Upper lobe of left lung (tissue), 4 donors: ENCODE measurements at regions not wholly inside any gene's neighbourhood (a gene's known extent, or its start where the extent isn't known, plus 50 kb on each side); places are given as distances from the start of the nearest gene placed in this dataset.

Experiments used
- CTCF ChIP-seq, 6 experiments: fragments of 450-650 bp in 4 of 6; fragments of 200-600 bp in 2 of 6; sonication (generic) in 2 of 6; IDR thresholded peaks; one replicate each; pipeline ENCODE4 v1.5.1; 2016 to 2019; ENCODE audit warnings: antibody characterized with exemption in 6 of 6
- POLR2AphosphoS5 ChIP-seq, 2 donors: sonication (generic); formaldehyde crosslinking; IDR thresholded peaks; one replicate each; pipeline ENCODE4 v1.5.1; 2017; ENCODE audit warnings: antibody characterized with exemption in 2 of 2

DNA sequence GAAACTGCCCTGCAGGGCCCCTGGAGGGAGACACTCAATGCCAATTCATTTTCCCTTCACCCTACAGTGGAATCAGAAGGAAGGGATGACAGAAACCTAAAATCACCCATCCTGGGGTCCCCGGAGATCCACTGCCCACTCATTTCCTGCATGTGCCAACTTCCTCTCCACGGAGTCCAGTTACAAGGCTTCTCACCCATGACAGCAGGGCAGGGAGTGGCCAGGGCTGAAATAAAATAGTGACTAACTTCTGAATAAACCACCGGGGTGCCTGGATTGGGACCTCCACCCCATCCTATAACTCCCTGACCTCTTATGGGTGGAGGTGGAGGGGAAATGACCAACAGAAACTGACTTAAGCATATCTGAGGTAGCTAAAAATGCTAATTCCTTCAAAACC is 362.3 kb downstream of the MAFB start:
- TF ChIP-seq CTCF (IDR thresholded peaks at IDR 0.05), result no peak
- TF ChIP-seq POLR2AphosphoS5 (IDR thresholded peaks at IDR 0.05), result peak in 1 of 2 donors; percentile 10
